ENCODE measurements at regions not wholly inside any gene's neighbourhood (a gene's known extent, or its start where the extent isn't known, plus 50 kb on each side); places are given as distances from the start of the nearest gene placed in this dataset.

- TF ChIP-seq MAX (CRISPR knock-in tag; IDR thresholded peaks at IDR 0.05), result no peak
- no peak for TF ChIP-seq CTCF (IDR thresholded peaks at IDR 0.05)
- no peak for TF ChIP-seq USF2 (CRISPR knock-in tag; IDR thresholded peaks at IDR 0.05)
- TF ChIP-seq E2F1 (CRISPR knock-in tag; IDR thresholded peaks at IDR 0.05), result no peak
- no peak for TF ChIP-seq AFF4 (CRISPR knock-in tag; IDR thresholded peaks at IDR 0.05; ENCODE audit: borderline replicate concordance)
- no peak for TF ChIP-seq TEAD4 (CRISPR knock-in tag; IDR thresholded peaks at IDR 0.05)
- no peak for TF ChIP-seq TCF7 (CRISPR knock-in tag; IDR thresholded peaks at IDR 0.05; ENCODE audit: low read depth)
- no peak for TF ChIP-seq MLX (CRISPR knock-in tag; IDR thresholded peaks at IDR 0.05)
- TF ChIP-seq CREB1 (CRISPR knock-in tag; IDR thresholded peaks at IDR 0.05), result no peak
Measured at GRCh38 chr3:127461286-127461910, 129.1 kb downstream of the TPRA1 start.

Data from WTC11 (cell line).